Transverse colon (tissue), 4 donors: ENCODE measurements at regions not wholly inside any gene's neighbourhood (a gene's known extent, or its start where the extent isn't known, plus 50 kb on each side); places are given as distances from the start of the nearest gene placed in this dataset.

Experiments used
- EP300 ChIP-seq: sonication (generic); formaldehyde crosslinking; IDR thresholded peaks from one replicate; pipeline ENCODE4 v1.6.1; 2017; ENCODE audit warnings: antibody characterized with exemption, low read depth
- POLR2A ChIP-seq: fragments of 450-650 bp; IDR thresholded peaks from one replicate; pipeline ENCODE4 v1.6.1; 2016; ENCODE audit warnings: antibody characterized with exemption, mild to moderate bottlenecking, moderate library complexity
- POLR2AphosphoS5 ChIP-seq, 3 donors: sonication (generic); formaldehyde crosslinking; IDR thresholded peaks; one replicate each; pipeline ENCODE4 v1.6.1; 2016; ENCODE audit warnings: antibody characterized with exemption in 3 of 3
- TF ChIP-seq, protein P1 (sequence below), 5 experiments: fragments of 200-600 bp in 3 of 5; fragments of 450-650 bp in 2 of 5; sonication (generic) in 3 of 5; IDR thresholded peaks; 1 replicate in 2 of 5; 2 replicates in 3 of 5; pipeline ENCODE4 v1.5.1; 2016 to 2017; ENCODE audit warnings: antibody characterized with exemption in 5 of 5, inconsistent platforms in 3 of 5, mild to moderate bottlenecking in 2 of 5, moderate library complexity in 1 of 5

DNA sequence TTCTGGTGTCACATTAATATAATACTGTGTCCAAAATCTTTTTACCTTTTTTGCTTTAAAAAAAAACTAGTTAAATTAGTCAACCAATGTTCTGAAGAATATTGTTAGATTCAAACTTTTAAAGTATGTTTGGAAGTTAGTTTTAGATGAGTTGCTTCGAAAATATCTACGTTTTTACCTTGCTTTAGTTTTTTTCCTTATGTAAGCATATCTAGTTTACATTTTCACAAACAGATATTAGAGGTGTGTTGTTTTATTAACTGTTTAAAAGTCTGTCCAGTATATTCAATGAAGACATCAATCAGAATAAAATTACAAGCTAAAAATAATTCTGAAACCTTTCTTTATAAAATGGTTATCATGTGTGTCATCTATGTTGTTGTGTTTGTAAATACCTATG is 375.0 kb upstream of the BTBD3 start:
- TF ChIP-seq, protein P1, sequence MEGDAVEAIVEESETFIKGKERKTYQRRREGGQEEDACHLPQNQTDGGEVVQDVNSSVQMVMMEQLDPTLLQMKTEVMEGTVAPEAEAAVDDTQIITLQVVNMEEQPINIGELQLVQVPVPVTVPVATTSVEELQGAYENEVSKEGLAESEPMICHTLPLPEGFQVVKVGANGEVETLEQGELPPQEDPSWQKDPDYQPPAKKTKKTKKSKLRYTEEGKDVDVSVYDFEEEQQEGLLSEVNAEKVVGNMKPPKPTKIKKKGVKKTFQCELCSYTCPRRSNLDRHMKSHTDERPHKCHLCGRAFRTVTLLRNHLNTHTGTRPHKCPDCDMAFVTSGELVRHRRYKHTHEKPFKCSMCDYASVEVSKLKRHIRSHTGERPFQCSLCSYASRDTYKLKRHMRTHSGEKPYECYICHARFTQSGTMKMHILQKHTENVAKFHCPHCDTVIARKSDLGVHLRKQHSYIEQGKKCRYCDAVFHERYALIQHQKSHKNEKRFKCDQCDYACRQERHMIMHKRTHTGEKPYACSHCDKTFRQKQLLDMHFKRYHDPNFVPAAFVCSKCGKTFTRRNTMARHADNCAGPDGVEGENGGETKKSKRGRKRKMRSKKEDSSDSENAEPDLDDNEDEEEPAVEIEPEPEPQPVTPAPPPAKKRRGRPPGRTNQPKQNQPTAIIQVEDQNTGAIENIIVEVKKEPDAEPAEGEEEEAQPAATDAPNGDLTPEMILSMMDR (IDR thresholded peaks at IDR 0.05): no peak
- TF ChIP-seq POLR2AphosphoS5 (IDR thresholded peaks at IDR 0.05) (no peak), POLR2A (no peak), EP300 (no peak)
